Lower leg skin (tissue), 4 donors: ENCODE measurements at regions not wholly inside any gene's neighbourhood (a gene's known extent, or its start where the extent isn't known, plus 50 kb on each side); places are given as distances from the start of the nearest gene placed in this dataset.

Experiments used
- DNase-seq, 2 donors: peaks; one replicate each; pipeline ENCODE4 v3.0.0-alpha.2; 2019; ENCODE audit warnings: low spot score in 2 of 2
- H3K4me3 ChIP-seq: fragments of 200-600 bp; sonication (generic); 2 replicates; pipeline ENCODE4 v1.5.1; 2017; ENCODE audit warnings: mild to moderate bottlenecking, low read depth; ENCODE audit not compliant: poor library complexity, severe bottlenecking
- POLR2A ChIP-seq, 2 donors: fragments of 450-650 bp; IDR thresholded peaks; one replicate each; pipeline ENCODE4 v1.6.1; 2016 to 2017; ENCODE audit warnings: antibody characterized with exemption in 2 of 2, mild to moderate bottlenecking in 1 of 2, moderate library complexity in 1 of 2
- WGBS, 2 donors: methylation state at CpG; one replicate each; pipeline ENCODE4 v1.1.5; 2018; 5-methylcytosine and 5-hydroxymethylcytosine counted together
- intact Hi-C: fragments of 100-400 bp; cut with DNase I; formaldehyde crosslinking; loops from one replicate; pipeline ENCODE4 v1.15.0; 2023; ENCODE audit warnings: low total_unique reads
- TF ChIP-seq, protein P1 (sequence below), 3 donors: fragments of 450-650 bp; IDR thresholded peaks; one replicate each; pipeline ENCODE4 v1.5.1; 2016; ENCODE audit warnings: antibody characterized with exemption in 3 of 3, mild to moderate bottlenecking in 3 of 3, moderate library complexity in 2 of 3

DNA sequence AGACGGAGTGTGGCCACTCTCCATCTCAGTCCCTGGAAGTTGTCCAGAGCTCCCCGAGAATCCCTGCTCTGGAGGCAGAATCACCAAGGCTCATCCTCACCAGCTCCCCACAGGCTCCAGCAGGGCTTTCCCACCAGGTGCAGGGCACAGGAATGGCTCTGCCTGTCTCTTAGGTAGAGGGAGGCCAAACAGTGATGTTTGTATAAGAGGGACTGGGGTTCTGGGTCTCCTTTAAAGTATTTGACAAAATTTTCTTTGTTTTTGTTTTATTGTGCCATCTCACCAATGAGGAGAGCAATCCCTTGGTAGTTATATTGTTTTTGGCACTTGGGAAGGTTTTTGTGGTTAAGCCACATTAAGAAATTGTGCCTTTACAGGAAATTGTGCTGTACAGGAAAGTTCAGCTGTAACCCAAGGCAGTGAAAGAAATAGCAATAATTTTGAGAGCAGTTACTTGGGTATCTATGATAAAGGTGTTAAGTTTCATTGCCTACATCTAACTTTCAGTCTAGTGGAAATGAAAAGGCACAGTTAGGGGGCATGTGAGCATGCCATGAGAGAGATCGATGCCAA is 219.3 kb upstream of the PRSS58 start:
- intact Hi-C loops, result no loop called here
- no peak for TF ChIP-seq POLR2A (IDR thresholded peaks at IDR 0.05)
- TF ChIP-seq, protein P1, sequence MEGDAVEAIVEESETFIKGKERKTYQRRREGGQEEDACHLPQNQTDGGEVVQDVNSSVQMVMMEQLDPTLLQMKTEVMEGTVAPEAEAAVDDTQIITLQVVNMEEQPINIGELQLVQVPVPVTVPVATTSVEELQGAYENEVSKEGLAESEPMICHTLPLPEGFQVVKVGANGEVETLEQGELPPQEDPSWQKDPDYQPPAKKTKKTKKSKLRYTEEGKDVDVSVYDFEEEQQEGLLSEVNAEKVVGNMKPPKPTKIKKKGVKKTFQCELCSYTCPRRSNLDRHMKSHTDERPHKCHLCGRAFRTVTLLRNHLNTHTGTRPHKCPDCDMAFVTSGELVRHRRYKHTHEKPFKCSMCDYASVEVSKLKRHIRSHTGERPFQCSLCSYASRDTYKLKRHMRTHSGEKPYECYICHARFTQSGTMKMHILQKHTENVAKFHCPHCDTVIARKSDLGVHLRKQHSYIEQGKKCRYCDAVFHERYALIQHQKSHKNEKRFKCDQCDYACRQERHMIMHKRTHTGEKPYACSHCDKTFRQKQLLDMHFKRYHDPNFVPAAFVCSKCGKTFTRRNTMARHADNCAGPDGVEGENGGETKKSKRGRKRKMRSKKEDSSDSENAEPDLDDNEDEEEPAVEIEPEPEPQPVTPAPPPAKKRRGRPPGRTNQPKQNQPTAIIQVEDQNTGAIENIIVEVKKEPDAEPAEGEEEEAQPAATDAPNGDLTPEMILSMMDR (IDR thresholded peaks at IDR 0.05), result no peak
- no peak overlapping the region for H3K4me3 ChIP-seq
- 51 to 69% methylated on average over 3 of the region's 3 CpGs for WGBS, 2 donors
- no peak for DNase-seq

DNA sequence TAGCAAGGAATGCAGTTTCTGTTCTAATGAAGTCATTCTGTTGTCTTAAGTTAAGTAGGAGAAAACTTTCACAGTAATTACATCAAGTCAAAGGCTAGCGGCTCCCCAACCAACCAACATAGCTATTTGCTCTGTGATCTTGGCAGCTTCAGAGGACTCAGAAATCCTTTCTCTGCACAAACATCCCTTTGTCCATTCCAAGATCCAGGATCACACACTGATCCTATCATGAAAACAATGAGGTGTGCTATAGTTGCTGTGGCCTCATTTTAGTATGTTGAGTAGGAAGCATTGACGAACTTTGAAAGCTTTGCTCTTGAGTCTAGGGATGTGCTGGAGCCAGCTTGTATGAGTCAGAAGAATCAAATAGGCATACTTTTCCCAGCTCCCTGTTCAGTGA is 218.2 kb upstream of the PRSS58 start:
- TF ChIP-seq POLR2A (IDR thresholded peaks at IDR 0.05), result no peak
- TF ChIP-seq, protein P1 (IDR thresholded peaks at IDR 0.05), result no peak
- DNase-seq, result no peak
- no peak overlapping the region for H3K4me3 ChIP-seq
- 75 to 76% methylated on average over 2 of the region's 2 CpGs for WGBS, 2 donors
- intact Hi-C loops, result no loop called here

DNA sequence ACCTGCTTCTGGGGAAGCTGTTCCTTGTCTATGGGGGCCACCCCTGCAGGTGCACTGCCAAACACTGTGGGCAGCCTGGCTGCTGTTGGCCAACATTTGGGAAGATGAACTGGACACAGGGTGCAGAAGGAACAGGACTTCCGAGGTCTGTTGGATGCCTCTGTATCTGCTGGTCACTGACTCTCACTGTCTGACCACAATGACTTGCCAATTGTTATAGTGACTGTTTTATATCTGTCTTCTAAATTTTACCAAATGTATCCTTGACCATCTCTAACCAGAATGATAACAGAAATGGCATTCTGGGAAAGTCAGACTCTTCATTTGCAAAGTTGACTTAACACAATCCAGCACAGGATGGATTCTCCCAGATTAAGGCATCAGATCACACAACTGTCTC is 214.0 kb upstream of the PRSS58 start:
- no peak for TF ChIP-seq POLR2A (IDR thresholded peaks at IDR 0.05)
- TF ChIP-seq, protein P1 (IDR thresholded peaks at IDR 0.05), result no peak
- DNase-seq, result peak in 1 of 2 donors; percentile 46
- H3K4me3 ChIP-seq, result no peak overlapping the region
- intact Hi-C loops, result no loop called here
- 17 to 29% methylated on average over 1 of the region's 1 CpG for WGBS, 2 donors

DNA sequence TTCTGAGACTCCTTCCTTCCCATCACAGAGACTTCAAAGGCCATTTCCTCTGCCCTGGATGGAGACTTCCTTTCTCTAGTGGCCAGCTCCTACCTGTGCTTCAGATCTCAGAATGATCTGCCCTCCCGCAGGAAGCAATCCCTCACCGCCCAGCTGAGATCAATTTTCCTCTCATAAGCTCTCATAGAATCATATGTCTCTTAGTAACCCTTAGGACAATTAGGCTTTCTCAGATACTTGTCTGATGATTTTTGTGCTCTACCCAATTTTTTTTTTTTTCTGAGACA is 212.6 kb upstream of the PRSS58 start:
- no peak for TF ChIP-seq POLR2A (IDR thresholded peaks at IDR 0.05)
- TF ChIP-seq, protein P1 (IDR thresholded peaks at IDR 0.05), result no peak
- H3K4me3 ChIP-seq, result no peak overlapping the region
- intact Hi-C loops, result no loop called here
- no peak for DNase-seq
- WGBS, 2 donors, result 82 to 90% methylated on average over 2 of the region's 2 CpGs

DNA sequence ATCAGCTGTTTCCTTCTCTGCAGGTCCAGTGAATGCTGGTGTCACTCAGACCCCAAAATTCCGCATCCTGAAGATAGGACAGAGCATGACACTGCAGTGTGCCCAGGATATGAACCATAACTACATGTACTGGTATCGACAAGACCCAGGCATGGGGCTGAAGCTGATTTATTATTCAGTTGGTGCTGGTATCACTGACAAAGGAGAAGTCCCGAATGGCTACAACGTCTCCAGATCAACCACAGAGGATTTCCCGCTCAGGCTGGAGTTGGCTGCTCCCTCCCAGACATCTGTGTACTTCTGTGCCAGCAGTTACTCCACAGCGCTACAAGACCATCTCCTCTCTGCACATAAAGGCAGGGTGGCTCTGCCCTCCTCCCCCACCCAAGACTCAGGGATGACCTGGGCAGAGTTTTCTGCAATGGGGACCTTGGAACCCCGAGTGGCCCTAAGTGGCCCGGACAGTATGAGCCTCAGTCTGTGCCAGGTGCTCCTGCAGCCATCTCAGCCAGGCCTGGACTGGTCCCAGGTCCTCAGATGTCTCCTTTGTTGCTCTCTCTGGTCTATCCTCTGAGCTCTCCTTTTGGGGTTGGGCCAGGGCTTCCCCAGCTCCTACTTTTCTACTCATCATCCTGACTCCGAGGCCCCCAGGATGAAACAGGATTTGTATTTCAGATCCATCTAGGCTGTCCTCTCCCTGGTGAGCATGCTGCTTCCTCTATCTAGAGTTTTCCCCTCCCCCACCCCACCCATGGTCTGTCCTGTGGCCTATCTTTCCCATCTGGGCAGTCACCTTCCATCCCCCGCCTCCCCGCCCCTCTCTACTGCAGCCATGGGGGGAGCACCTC is 212.1 kb upstream of the PRSS58 start:
- 64 to 83% methylated on average over 11 of the region's 11 CpGs for WGBS, 2 donors
- intact Hi-C loops, result no loop called here
- peak in 1 of 2 donors; percentile 69 for DNase-seq
- no peak overlapping the region for H3K4me3 ChIP-seq
- TF ChIP-seq POLR2A (IDR thresholded peaks at IDR 0.05), result no peak
- TF ChIP-seq, protein P1 (IDR thresholded peaks at IDR 0.05), result no peak
